A673 (cell line): ENCODE measurements at regions not wholly inside any gene's neighbourhood (a gene's known extent, or its start where the extent isn't known, plus 50 kb on each side); places are given as distances from the start of the nearest gene placed in this dataset.

Source experiments
- CTCF ChIP-seq: fragments of 300-800, 200-600 bp; sonication (generic); conservative IDR thresholded peaks from 2 replicates; pipeline ENCODE4 v1.5.1; 2017; ENCODE audit warnings: low read depth, mild to moderate bottlenecking, antibody characterized with exemption, low read length, moderate library complexity, mixed read lengths
- EZH2 ChIP-seq: fragments of 200-600 bp; sonication (generic); IDR thresholded peaks from 2 replicates; pipeline ENCODE4 v1.6.1; 2017; ENCODE audit warnings: borderline replicate concordance, low read depth, mild to moderate bottlenecking, mixed read lengths, antibody characterized with exemption, low read length; ENCODE audit not compliant: poor library complexity, severe bottlenecking

GRCh38 chr6:72534236-72534635 is 87.6 kb upstream of the KCNQ5 start:
- TF ChIP-seq CTCF, result no peak
- TF ChIP-seq EZH2, result no peak
